ENCODE measurements at regions not wholly inside any gene's neighbourhood (a gene's known extent, or its start where the extent isn't known, plus 50 kb on each side); places are given as distances from the start of the nearest gene placed in this dataset.
"Not testable (repeated sequence)": the region's sequence is repeated elsewhere in the genome, so short reads cannot be mapped to it uniquely, and the experiment has no call there.

GRCh38 chr12:9473638-9474037, 134.1 kb downstream of the KLRB1 start:
- ATAC-seq; H4K20me1 ChIP-seq (ENCODE audit: insufficient read depth, low read length); POLR2A ChIA-PET; BruUV-seq (replicated peaks); FAIRE-seq; H3K79me2 ChIP-seq (ENCODE audit: insufficient read depth, low read length); H3K4me1 ChIP-seq (ENCODE audit: insufficient read depth, low read length); H3K9ac ChIP-seq (ENCODE audit: insufficient read depth, low read depth, low read length); CTCF ChIA-PET (ENCODE audit: low intra/inter-chr PET ratio, low total read pairs); H3K4me3 ChIP-seq (replicated peaks in 1 of 3; ENCODE audit: insufficient read depth in 1 of 3, low read depth in 2 of 3, low read length in 3 of 3); H2AFZ ChIP-seq (ENCODE audit: low read length); H3K9me3 ChIP-seq (ENCODE audit: low read length); DNase-seq (ENCODE audit: low spot score); H3K36me3 ChIP-seq (replicated peaks in 1 of 2; ENCODE audit: control insufficient read depth in 1 of 2, insufficient read depth in 2 of 2, low read length in 2 of 2); H3K4me2 ChIP-seq (ENCODE audit: low read depth, low read length); H3K27me3 ChIP-seq (ENCODE audit: control insufficient read depth in 1 of 2, insufficient read depth in 2 of 2, low read length in 2 of 2); intact Hi-C loops (cut with micrococcal nuclease; ENCODE audit: unreplicated experiment); H3K27ac ChIP-seq (ENCODE audit: extremely low read length, insufficient read depth, low read length): not testable (repeated sequence)
- peak in 1 of 2 experiments; percentile 57; a peak in 2 of 4 replicates for TF ChIP-seq MAFK (conservative IDR thresholded peaks at IDR 0.05 in 1 of 2, IDR thresholded peaks at IDR 0.05 in 1 of 2; ENCODE audit: low read length in 2 of 2)
- TF ChIP-seq MAFF (IDR thresholded peaks at IDR 0.05; ENCODE audit: low read depth, low read length) = peak; percentile 19; the same call in 1 of the 2 replicates
- WGBS (ENCODE audit: low lambda C conversion rate) = 95% methylated on average over 1 of the region's 1 CpG
- in situ Hi-C loops (cut with HindIII; ENCODE audit: extremely low pct_ligation_motif_present, low pct_unique_long_range_greater_than_20kb) = loop anchor here (25.0 kb wide), 1 partner anchor 136 kb away; no protein-coding TSS in a partner anchor

- H2AFZ ChIP-seq (ENCODE audit: low read length); H3K27me3 ChIP-seq (ENCODE audit: control insufficient read depth in 1 of 2, insufficient read depth in 2 of 2, low read length in 2 of 2); H3K36me3 ChIP-seq (replicated peaks in 1 of 2; ENCODE audit: control insufficient read depth in 1 of 2, insufficient read depth in 2 of 2, low read length in 2 of 2); intact Hi-C loops (cut with micrococcal nuclease; ENCODE audit: unreplicated experiment); H3K4me3 ChIP-seq (replicated peaks in 1 of 3; ENCODE audit: insufficient read depth in 1 of 3, low read depth in 2 of 3, low read length in 3 of 3); H3K4me2 ChIP-seq (ENCODE audit: low read depth, low read length); FAIRE-seq; H3K9ac ChIP-seq (ENCODE audit: insufficient read depth, low read depth, low read length); H3K79me2 ChIP-seq (ENCODE audit: insufficient read depth, low read length); CTCF ChIA-PET (ENCODE audit: low intra/inter-chr PET ratio, low total read pairs); ATAC-seq; H4K20me1 ChIP-seq (ENCODE audit: insufficient read depth, low read length); H3K9me3 ChIP-seq (ENCODE audit: low read length); BruUV-seq (replicated peaks); POLR2A ChIA-PET; H3K27ac ChIP-seq (ENCODE audit: extremely low read length, insufficient read depth, low read length); DNase-seq (ENCODE audit: low spot score): not testable (repeated sequence)
- in situ Hi-C loops (cut with HindIII; ENCODE audit: extremely low pct_ligation_motif_present, low pct_unique_long_range_greater_than_20kb) = loop anchor here (25.0 kb wide), 1 partner anchor 134 kb away; no protein-coding TSS in a partner anchor
- peaks cover 14% of the 10 kb centered on the region for H3K4me1 ChIP-seq (ENCODE audit: insufficient read depth, low read length)
- WGBS (ENCODE audit: low lambda C conversion rate) = 83% methylated on average over 8 of the region's 8 CpGs
These were observed 136.2 kb downstream of the KLRB1 start for GRCh38 chr12:9471501-9471900.

GRCh38 chr12:9470367-9470766, 137.3 kb downstream of the KLRB1 start:
- H3K9me3 ChIP-seq (ENCODE audit: low read length); H3K79me2 ChIP-seq (ENCODE audit: insufficient read depth, low read length); H4K20me1 ChIP-seq (ENCODE audit: insufficient read depth, low read length); DNase-seq (ENCODE audit: low spot score); H2AFZ ChIP-seq (ENCODE audit: low read length); BruUV-seq (replicated peaks); H3K4me2 ChIP-seq (ENCODE audit: low read depth, low read length); intact Hi-C loops (cut with micrococcal nuclease; ENCODE audit: unreplicated experiment); POLR2A ChIA-PET; H3K27me3 ChIP-seq (ENCODE audit: control insufficient read depth in 1 of 2, insufficient read depth in 2 of 2, low read length in 2 of 2); H3K36me3 ChIP-seq (replicated peaks in 1 of 2; ENCODE audit: control insufficient read depth in 1 of 2, insufficient read depth in 2 of 2, low read length in 2 of 2); H3K4me3 ChIP-seq (replicated peaks in 1 of 3; ENCODE audit: insufficient read depth in 1 of 3, low read depth in 2 of 3, low read length in 3 of 3); CTCF ChIA-PET (ENCODE audit: low intra/inter-chr PET ratio, low total read pairs); H3K27ac ChIP-seq (ENCODE audit: extremely low read length, insufficient read depth, low read length); ATAC-seq; FAIRE-seq; H3K9ac ChIP-seq (ENCODE audit: insufficient read depth, low read depth, low read length): not testable (repeated sequence)
- H3K4me1 ChIP-seq (ENCODE audit: insufficient read depth, low read length) = peaks cover 14% of the 10 kb centered on the region
- WGBS (ENCODE audit: low lambda C conversion rate) = 100% methylated on average over 1 of the region's 1 CpG
- in situ Hi-C loops (cut with HindIII; ENCODE audit: extremely low pct_ligation_motif_present, low pct_unique_long_range_greater_than_20kb) = loop anchor here (25.0 kb wide), 1 partner anchor 133 kb away; no protein-coding TSS in a partner anchor

- in situ Hi-C loops (cut with HindIII; ENCODE audit: extremely low pct_ligation_motif_present, low pct_unique_long_range_greater_than_20kb) (loop anchor here (25.0 kb wide), 1 partner anchor 133 kb away; no protein-coding TSS in a partner anchor), intact Hi-C loops (cut with micrococcal nuclease; ENCODE audit: unreplicated experiment) (loop anchor here (1.0 to 2.0 kb wide), 2 partner anchors 92 to 139 kb away; no protein-coding TSS in a partner anchor)
- FAIRE-seq = not testable (repeated sequence)
These were observed 137.8 kb downstream of the KLRB1 start for GRCh38 chr12:9469956-9470355.

More at GRCh38 chr12:9469956-9470355, 137.8 kb downstream of the KLRB1 start:
- H3K4me2 ChIP-seq (ENCODE audit: low read depth, low read length); H3K4me3 ChIP-seq (replicated peaks in 1 of 3; ENCODE audit: insufficient read depth in 1 of 3, low read depth in 2 of 3, low read length in 3 of 3); H3K27me3 ChIP-seq (ENCODE audit: control insufficient read depth in 1 of 2, insufficient read depth in 2 of 2, low read length in 2 of 2); H4K20me1 ChIP-seq (ENCODE audit: insufficient read depth, low read length); H3K9me3 ChIP-seq (ENCODE audit: low read length); H3K27ac ChIP-seq (ENCODE audit: extremely low read length, insufficient read depth, low read length); H3K79me2 ChIP-seq (ENCODE audit: insufficient read depth, low read length); DNase-seq (ENCODE audit: low spot score); H3K36me3 ChIP-seq (replicated peaks in 1 of 2; ENCODE audit: control insufficient read depth in 1 of 2, insufficient read depth in 2 of 2, low read length in 2 of 2); ATAC-seq; BruUV-seq (replicated peaks); H2AFZ ChIP-seq (ENCODE audit: low read length); H3K9ac ChIP-seq (ENCODE audit: insufficient read depth, low read depth, low read length): not testable (repeated sequence)
- ChIA-PET POLR2A (interaction anchor here (0.8 to 1.4 kb wide), 2 partner anchors 139 to 406 kb away, joined by 4 read pairs; no protein-coding TSS in a partner anchor), CTCF (ENCODE audit: low intra/inter-chr PET ratio, low total read pairs) (interaction anchor here (1.5 kb wide), 1 partner anchor 139 kb away, joined by 12 read pairs; no protein-coding TSS in a partner anchor)
- peaks cover 14% of the 10 kb centered on the region for H3K4me1 ChIP-seq (ENCODE audit: insufficient read depth, low read length)
- 52% methylated on average over 1 of the region's 1 CpG for WGBS (ENCODE audit: low lambda C conversion rate)
